Urinary bladder (tissue), 3 donors: ENCODE measurements at regions not wholly inside any gene's neighbourhood (a gene's known extent, or its start where the extent isn't known, plus 50 kb on each side); places are given as distances from the start of the nearest gene placed in this dataset.

Source experiments
- DNase-seq: peaks from one replicate; pipeline ENCODE4 v3.0.0-alpha.2; 2015; ENCODE audit errors: extremely low spot score
- H3K27ac ChIP-seq: one replicate; pipeline ENCODE4 v1.5.1; 2013; ENCODE audit warnings: low read depth, mild to moderate bottlenecking, moderate library complexity
- H3K36me3 ChIP-seq: one replicate; pipeline ENCODE4 v1.6.1; 2013; ENCODE audit warnings: mild to moderate bottlenecking, moderate library complexity; ENCODE audit not compliant: insufficient read depth
- H3K4me1 ChIP-seq: one replicate; pipeline ENCODE4 v1.6.1; 2013; ENCODE audit warnings: mild to moderate bottlenecking, moderate library complexity; ENCODE audit not compliant: insufficient read depth
- H3K4me3 ChIP-seq: one replicate; pipeline ENCODE4 v1.5.1; 2013; ENCODE audit warnings: low read depth, low read length
- WGBS: extraction: QIAGEN DNeasy Blood & Tissue Kit; methylation state at CpG from one replicate; pipeline ENCODE4 v1.1.7; 2013; 5-methylcytosine and 5-hydroxymethylcytosine counted together
- donor health status: healthy with polysubstance abuse.
- donor health status: healthy.

GRCh38 chr15:95822961-95823360, 507.5 kb upstream of the NR2F2 start:
- no peaks in the 10 kb centered on the region for H3K36me3 ChIP-seq
- H3K27ac ChIP-seq, result no peak overlapping the region
- H3K4me3 ChIP-seq, result no peak overlapping the region
- no peak for DNase-seq
- WGBS, result 91% methylated on average over 7 of the region's 7 CpGs
- no peaks in the 10 kb centered on the region for H3K4me1 ChIP-seq

DNA sequence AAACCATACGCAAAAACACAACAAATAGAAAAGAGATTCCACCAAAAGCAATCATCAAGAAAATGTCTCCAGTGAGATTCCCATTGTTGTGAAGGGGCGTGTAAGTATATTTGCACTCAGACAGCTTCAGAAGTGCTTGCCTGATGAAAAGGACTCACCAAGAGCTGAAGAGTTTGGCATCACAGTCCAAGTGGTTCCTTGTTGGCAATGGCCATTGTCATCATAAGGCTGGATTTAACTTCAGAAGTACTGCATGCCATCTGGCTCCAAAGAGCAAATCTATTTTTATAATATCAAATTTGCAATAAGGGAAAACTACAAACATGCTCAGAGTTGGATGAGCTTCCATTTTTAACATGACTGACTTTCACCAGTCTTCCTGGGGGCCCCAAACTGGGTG, 505.3 kb upstream of the NR2F2 start:
- no peaks in the 10 kb centered on the region for H3K36me3 ChIP-seq
- no peak overlapping the region for H3K4me3 ChIP-seq
- H3K27ac ChIP-seq, result no peak overlapping the region
- no peaks in the 10 kb centered on the region for H3K4me1 ChIP-seq
- DNase-seq, result no peak
- WGBS, result 84% methylated on average over 2 of the region's 2 CpGs

DNA sequence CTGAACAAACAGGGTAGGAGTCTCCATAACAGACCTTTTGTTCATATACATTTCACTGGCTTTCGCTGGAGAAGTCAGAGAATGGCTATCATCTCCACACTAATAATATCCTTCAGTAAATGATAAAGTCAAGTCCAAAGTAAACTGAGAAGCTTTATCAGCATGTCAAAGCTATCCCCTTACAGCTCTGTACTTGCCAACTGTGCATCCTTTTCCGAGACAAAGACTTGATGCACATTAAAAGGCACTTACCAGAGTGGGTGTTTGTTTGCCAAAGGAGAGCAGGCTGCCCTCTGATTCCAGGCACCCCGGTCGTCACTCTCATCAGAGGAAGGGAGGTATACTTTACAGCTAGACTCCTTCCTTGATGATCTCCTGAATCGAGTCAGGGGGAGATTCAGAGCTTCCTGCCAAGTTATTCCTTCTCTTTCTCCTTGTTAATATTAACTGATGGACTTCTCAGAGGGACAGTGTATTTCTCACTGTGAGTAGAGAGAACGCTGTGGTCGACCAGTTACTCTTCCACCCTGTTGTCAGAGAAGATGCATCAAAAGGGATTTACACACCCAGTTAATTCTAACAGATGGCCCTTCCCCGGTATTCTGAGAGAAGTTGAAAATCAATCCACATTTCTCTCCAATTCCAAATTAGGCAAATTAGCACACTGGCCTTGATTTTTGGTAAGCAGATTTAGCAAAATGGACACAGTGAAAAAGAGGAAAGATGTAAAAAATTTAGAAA, 504.7 kb upstream of the NR2F2 start:
- DNase-seq, result no peak
- no peak overlapping the region for H3K4me3 ChIP-seq
- no peaks in the 10 kb centered on the region for H3K4me1 ChIP-seq
- H3K36me3 ChIP-seq, result no peaks in the 10 kb centered on the region
- 52% methylated on average over 8 of the region's 8 CpGs for WGBS
- no peak overlapping the region for H3K27ac ChIP-seq

GRCh38 chr15:95826412-95827195, 503.9 kb upstream of the NR2F2 start:
- no peak overlapping the region for H3K27ac ChIP-seq
- H3K4me3 ChIP-seq, result no peak overlapping the region
- no peaks in the 10 kb centered on the region for H3K36me3 ChIP-seq
- WGBS, result 81% methylated on average over 8 of the region's 8 CpGs
- DNase-seq, result no peak
- no peaks in the 10 kb centered on the region for H3K4me1 ChIP-seq

DNA sequence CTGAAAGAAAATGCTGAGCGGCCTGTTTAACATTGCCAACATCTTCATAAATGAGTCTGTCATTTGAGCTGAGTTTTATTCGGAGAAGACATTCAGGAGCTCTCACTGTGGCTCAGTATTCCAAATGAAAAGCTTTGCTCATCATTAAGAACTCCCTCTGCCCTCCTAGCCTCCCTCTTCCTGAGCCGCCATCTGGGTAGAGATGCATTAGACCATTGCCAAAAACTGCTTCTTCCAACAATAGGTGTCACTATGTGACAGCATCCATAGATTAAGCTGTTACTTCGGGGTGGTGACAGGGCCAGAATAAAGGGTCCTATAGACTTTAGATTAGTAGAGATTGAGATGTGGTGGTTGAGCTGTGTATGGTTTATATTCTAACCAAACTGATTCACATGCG, 501.4 kb upstream of the NR2F2 start:
- no peak for DNase-seq
- H3K4me3 ChIP-seq, result no peak overlapping the region
- H3K4me1 ChIP-seq, result no peaks in the 10 kb centered on the region
- H3K36me3 ChIP-seq, result no peaks in the 10 kb centered on the region
- WGBS, result 88% methylated on average over 5 of the region's 5 CpGs
- no peak overlapping the region for H3K27ac ChIP-seq

GRCh38 chr15:95830281-95830680, 500.2 kb upstream of the NR2F2 start:
- no peaks in the 10 kb centered on the region for H3K4me1 ChIP-seq
- DNase-seq, result no peak
- H3K36me3 ChIP-seq, result no peaks in the 10 kb centered on the region
- 87% methylated on average over 4 of the region's 4 CpGs for WGBS
- no peak overlapping the region for H3K4me3 ChIP-seq
- no peak overlapping the region for H3K27ac ChIP-seq

- Histone ChIP-seq H3K36me3 (no peaks in the 10 kb centered on the region), H3K4me1 (no peaks in the 10 kb centered on the region), H3K4me3 (no peak overlapping the region), H3K27ac (no peak overlapping the region)
- DNase-seq, result no peak
- 83% methylated on average over 3 of the region's 3 CpGs for WGBS
These were observed 497.8 kb upstream of the NR2F2 start for GRCh38 chr15:95832668-95833067.

DNA sequence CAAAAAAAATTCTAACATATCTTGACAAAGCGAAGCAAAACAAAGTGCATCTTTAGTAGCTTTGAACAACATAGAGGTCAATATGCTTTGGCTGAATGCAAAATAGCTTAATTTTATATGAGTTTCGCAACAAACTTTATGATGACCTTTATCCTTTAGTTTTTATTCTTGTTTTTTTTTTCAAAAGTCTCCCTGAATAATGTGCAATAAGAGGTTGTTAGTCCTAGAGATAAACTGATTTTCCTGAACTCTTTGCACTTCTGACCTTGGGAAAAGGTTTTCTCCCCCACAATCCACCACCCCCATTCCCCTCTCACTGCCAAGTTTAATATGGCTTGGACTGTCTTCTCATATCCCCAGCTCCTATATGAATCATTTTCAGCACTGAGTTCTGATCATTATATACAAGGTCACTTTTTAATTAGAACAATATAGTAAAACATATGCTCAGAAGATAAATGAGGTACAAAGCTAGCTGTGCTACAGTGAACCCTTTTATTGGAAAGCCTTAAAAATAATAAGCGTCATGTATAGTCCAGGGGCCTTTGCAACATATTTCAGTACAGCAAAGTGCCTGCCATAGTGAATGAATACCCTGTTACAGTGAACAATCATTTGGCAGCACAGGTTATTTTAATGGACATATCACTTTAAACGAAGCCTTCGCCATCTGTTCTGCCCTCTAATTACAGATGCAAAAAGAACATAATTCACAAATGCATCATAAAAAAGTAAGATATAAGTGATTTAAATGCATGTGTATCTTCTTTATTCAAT, 496.3 kb upstream of the NR2F2 start:
- WGBS, result 93% methylated on average over 5 of the region's 5 CpGs
- no peaks in the 10 kb centered on the region for H3K4me1 ChIP-seq
- no peaks in the 10 kb centered on the region for H3K36me3 ChIP-seq
- DNase-seq, result no peak
- no peak overlapping the region for H3K27ac ChIP-seq
- H3K4me3 ChIP-seq, result no peak overlapping the region

DNA sequence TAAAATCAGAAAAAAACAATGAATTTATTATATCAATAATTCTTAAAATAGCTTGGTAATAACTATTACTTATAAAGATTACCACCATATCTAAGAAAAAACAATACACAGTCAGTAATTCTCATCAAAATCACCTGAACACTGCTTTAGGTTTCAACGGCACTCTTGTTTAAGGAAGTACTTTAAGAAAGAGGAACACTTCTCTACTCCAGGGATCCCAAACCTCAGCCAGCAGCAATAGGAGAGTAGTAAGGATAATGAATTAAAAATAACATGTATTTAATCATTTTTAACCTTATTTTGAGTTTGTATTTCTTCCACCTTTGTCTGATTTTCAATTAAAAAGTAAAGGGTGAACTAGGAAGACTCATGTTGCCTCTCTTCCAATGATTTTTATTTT, 494.0 kb upstream of the NR2F2 start:
- Histone ChIP-seq H3K27ac (no peak overlapping the region), H3K4me3 (no peak overlapping the region), H3K4me1 (no peaks in the 10 kb centered on the region), H3K36me3 (no peaks in the 10 kb centered on the region)
- WGBS, result 96% methylated on average over 1 of the region's 1 CpG
- no peak for DNase-seq

DNA sequence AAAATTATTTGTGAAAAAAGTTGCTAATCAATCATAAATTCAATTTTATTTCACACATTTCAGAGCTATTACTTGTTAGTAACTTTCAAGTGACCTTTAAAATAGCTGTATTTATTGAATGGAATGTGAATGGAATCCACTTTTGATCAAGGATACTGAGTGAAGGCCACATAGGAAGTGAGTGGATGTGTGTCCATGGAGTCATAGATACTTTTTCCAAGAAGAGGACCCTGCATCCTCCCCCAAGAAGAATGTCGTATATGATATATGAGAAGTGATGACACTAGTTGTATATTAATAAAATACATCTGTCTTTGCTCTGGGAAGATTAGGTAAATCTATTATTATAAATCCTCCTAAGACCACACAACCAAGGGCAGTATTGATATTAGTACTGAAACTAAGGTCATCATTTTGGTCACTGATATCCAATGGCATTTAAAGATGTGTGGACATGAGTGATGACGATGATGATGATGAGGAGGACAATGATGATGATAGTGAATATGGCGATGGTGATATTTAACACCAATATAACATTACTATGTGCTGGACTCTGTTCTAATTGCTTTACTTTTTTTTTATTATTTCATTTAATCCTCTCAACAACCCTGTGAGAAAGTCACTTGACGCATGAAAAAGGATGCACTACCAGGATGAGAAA, 493.0 kb upstream of the NR2F2 start:
- H3K4me3 ChIP-seq, result no peak overlapping the region
- H3K4me1 ChIP-seq, result no peaks in the 10 kb centered on the region
- H3K27ac ChIP-seq, result no peak overlapping the region
- H3K36me3 ChIP-seq, result no peaks in the 10 kb centered on the region
- DNase-seq, result no peak
- WGBS, result 96% methylated on average over 4 of the region's 4 CpGs

- Histone ChIP-seq H3K36me3 (no peaks in the 10 kb centered on the region), H3K4me1 (no peaks in the 10 kb centered on the region), H3K4me3 (no peak overlapping the region), H3K27ac (no peak overlapping the region)
- 58% methylated on average over 2 of the region's 2 CpGs for WGBS
- no peak for DNase-seq
These were observed 491.1 kb upstream of the NR2F2 start for GRCh38 chr15:95839367-95839782.

DNA sequence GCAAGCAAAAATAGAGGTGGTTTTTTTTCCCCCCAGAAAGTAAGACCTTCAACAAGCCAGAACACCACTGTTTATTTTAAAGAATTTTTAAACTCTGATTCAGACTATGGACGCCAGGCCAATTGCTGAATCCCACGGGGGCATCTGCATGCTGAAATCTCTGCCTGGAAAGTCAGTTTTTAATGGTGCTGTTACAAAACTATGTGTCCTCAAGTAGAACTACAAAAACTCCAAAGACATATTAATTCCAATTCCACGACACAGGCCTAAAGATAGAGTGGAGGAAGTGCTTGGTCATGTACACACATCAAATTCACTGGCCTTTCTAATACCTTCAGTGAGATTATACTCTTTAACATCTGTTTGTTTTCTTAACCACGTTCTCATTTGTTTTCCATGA, 490.5 kb upstream of the NR2F2 start:
- 29% methylated on average over 4 of the region's 4 CpGs for WGBS

DNA sequence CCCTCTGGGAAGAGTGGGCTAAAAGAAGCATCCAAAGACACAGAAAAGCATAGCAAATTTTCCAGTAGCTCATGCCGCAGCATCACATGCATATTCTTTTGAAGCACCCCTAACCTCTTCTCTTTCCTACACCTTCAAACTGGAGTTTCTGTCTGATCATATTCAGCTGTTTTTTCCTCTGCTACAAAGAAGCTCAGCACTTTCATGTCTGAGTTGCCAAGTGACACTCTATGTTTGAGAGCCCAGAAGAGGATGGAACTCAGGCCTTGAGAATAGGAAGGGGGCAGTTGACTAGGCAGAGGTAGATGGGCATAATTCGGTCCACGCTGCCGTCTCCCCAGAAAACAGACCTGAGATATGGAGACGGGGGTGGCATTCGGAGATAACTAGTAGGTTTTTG, 489.6 kb upstream of the NR2F2 start:
- Histone ChIP-seq H3K27ac (no peak overlapping the region), H3K36me3 (no peaks in the 10 kb centered on the region), H3K4me1 (no peaks in the 10 kb centered on the region), H3K4me3 (no peak overlapping the region)
- 96% methylated on average over 6 of the region's 6 CpGs for WGBS
- DNase-seq, result no peak

More for the DNA sequence above, 490.5 kb upstream of the NR2F2 start:
- no peak for DNase-seq
- Histone ChIP-seq H3K4me1 (no peaks in the 10 kb centered on the region), H3K36me3 (no peaks in the 10 kb centered on the region), H3K27ac (no peak overlapping the region), H3K4me3 (no peak overlapping the region)
